ENCODE measurements at regions not wholly inside any gene's neighbourhood (a gene's known extent, or its start where the extent isn't known, plus 50 kb on each side); places are given as distances from the start of the nearest gene placed in this dataset.

GRCh38 chr2:204313256-204313655, 232.0 kb upstream of the PARD3B start:
- H3K27ac ChIP-seq (ENCODE audit: low read depth, low read length), result no peak overlapping the region
- H3K36me3 ChIP-seq (ENCODE audit: control insufficient read depth in 5 of 5, insufficient read depth in 5 of 5, low read length in 5 of 5), result no peaks in the 10 kb centered on the region
- H3K4me1 ChIP-seq (ENCODE audit: control insufficient read depth in 5 of 5, insufficient read depth in 5 of 5, low read length in 5 of 5), result peaks cover 0 to 8% (median 5%) of the 10 kb centered on the region in 5 donors
- no peak overlapping the region for H3K4me3 ChIP-seq (ENCODE audit: low read depth in 1 of 5, low read length in 5 of 5)
- H3K9me3 ChIP-seq (ENCODE audit: control insufficient read depth in 5 of 5, low read length in 5 of 5), result no peaks in the 10 kb centered on the region
- no peak overlapping the region for H3K9ac ChIP-seq (ENCODE audit: low read length in 5 of 5)
- H3K27me3 ChIP-seq (ENCODE audit: control insufficient read depth in 5 of 5, insufficient read depth in 4 of 5, low read length in 5 of 5), result no peaks in the 10 kb centered on the region

GRCh38 chr2:204315236-204315662, 230.0 kb upstream of the PARD3B start:
- no peak overlapping the region for H3K27ac ChIP-seq (ENCODE audit: low read depth, low read length)
- no peaks in the 10 kb centered on the region for H3K27me3 ChIP-seq (ENCODE audit: control insufficient read depth in 5 of 5, insufficient read depth in 4 of 5, low read length in 5 of 5)
- no peaks in the 10 kb centered on the region for H3K9me3 ChIP-seq (ENCODE audit: control insufficient read depth in 5 of 5, low read length in 5 of 5)
- H3K4me3 ChIP-seq (ENCODE audit: low read depth in 1 of 5, low read length in 5 of 5), result peak overlapping the region in 3 of 5 donors; percentile 1 to 14 (median 14)
- H3K4me1 ChIP-seq (ENCODE audit: control insufficient read depth in 5 of 5, insufficient read depth in 5 of 5, low read length in 5 of 5), result peaks cover 0 to 8% (median 5%) of the 10 kb centered on the region in 5 donors
- no peak overlapping the region for H3K9ac ChIP-seq (ENCODE audit: low read length in 5 of 5)
- no peaks in the 10 kb centered on the region for H3K36me3 ChIP-seq (ENCODE audit: control insufficient read depth in 5 of 5, insufficient read depth in 5 of 5, low read length in 5 of 5)

GRCh38 chr2:204317640-204318039, 227.6 kb upstream of the PARD3B start:
- Histone ChIP-seq H3K27ac (ENCODE audit: low read depth, low read length) (no peak overlapping the region), H3K36me3 (ENCODE audit: control insufficient read depth in 5 of 5, insufficient read depth in 5 of 5, low read length in 5 of 5) (no peaks in the 10 kb centered on the region), H3K9ac (ENCODE audit: low read length in 5 of 5) (no peak overlapping the region), H3K4me3 (ENCODE audit: low read depth in 1 of 5, low read length in 5 of 5) (no peak overlapping the region), H3K4me1 (ENCODE audit: control insufficient read depth in 5 of 5, insufficient read depth in 5 of 5, low read length in 5 of 5) (peaks cover 0 to 20% (median 15%) of the 10 kb centered on the region in 5 donors), H3K27me3 (ENCODE audit: control insufficient read depth in 5 of 5, insufficient read depth in 4 of 5, low read length in 5 of 5) (no peaks in the 10 kb centered on the region), H3K9me3 (ENCODE audit: control insufficient read depth in 5 of 5, low read length in 5 of 5) (no peaks in the 10 kb centered on the region)

DNA sequence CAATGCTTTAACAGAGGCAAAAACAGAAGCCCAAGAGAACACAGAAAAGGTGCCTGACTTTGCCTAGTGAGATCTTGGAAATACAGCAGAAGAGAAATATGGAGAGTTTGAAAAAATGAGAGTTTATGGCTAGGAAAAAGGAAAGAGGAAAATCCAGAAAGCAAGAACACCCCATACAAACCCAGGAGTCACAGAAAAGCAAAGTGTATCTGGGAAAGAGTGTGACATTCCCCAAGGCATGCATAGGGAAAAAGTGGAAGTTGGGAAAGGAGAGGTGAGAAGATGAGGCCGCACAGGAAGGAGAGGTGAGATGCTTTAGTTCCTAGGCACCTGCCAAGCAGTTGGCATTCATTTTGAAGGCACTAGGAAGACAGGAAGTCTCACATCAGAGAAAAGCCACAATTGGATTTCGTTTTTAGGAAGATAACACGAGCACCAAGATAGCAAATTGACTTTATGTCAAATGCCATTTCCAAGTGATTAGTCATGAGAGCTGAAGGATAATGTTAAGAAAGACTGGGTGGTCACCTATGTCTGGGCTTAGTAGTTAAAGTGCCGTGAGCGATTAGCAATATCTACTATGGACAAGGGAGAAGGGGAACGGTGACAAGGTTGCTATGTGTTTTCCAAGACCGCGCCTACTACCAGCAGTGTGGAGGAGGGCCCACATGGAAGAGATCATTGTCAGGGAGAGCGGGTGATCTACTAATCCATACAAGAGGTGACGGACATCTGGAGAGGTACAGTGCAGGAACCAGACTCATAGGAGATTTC, 224.1 kb upstream of the PARD3B start:
- H3K4me1 ChIP-seq (ENCODE audit: control insufficient read depth in 5 of 5, insufficient read depth in 5 of 5, low read length in 5 of 5), result peaks cover 0 to 25% (median 10%) of the 10 kb centered on the region in 5 donors
- no peaks in the 10 kb centered on the region for H3K9me3 ChIP-seq (ENCODE audit: control insufficient read depth in 5 of 5, low read length in 5 of 5)
- no peaks in the 10 kb centered on the region for H3K36me3 ChIP-seq (ENCODE audit: control insufficient read depth in 5 of 5, insufficient read depth in 5 of 5, low read length in 5 of 5)
- H3K9ac ChIP-seq (ENCODE audit: low read length in 5 of 5), result no peak overlapping the region
- no peak overlapping the region for H3K4me3 ChIP-seq (ENCODE audit: low read depth in 1 of 5, low read length in 5 of 5)
- H3K27ac ChIP-seq (ENCODE audit: low read depth, low read length), result peak overlapping the region; percentile 38
- peaks cover 0 to 3% (median 0%) of the 10 kb centered on the region in 5 donors for H3K27me3 ChIP-seq (ENCODE audit: control insufficient read depth in 5 of 5, insufficient read depth in 4 of 5, low read length in 5 of 5)

- peaks cover 0 to 25% (median 10%) of the 10 kb centered on the region in 5 donors for H3K4me1 ChIP-seq (ENCODE audit: control insufficient read depth in 5 of 5, insufficient read depth in 5 of 5, low read length in 5 of 5)
- H3K27ac ChIP-seq (ENCODE audit: low read depth, low read length), result peak overlapping the region; percentile 63
- H3K4me3 ChIP-seq (ENCODE audit: low read depth in 1 of 5, low read length in 5 of 5), result no peak overlapping the region
- no peak overlapping the region for H3K9ac ChIP-seq (ENCODE audit: low read length in 5 of 5)
- no peaks in the 10 kb centered on the region for H3K36me3 ChIP-seq (ENCODE audit: control insufficient read depth in 5 of 5, insufficient read depth in 5 of 5, low read length in 5 of 5)
- no peaks in the 10 kb centered on the region for H3K9me3 ChIP-seq (ENCODE audit: control insufficient read depth in 5 of 5, low read length in 5 of 5)
- peaks cover 0 to 3% (median 0%) of the 10 kb centered on the region in 5 donors for H3K27me3 ChIP-seq (ENCODE audit: control insufficient read depth in 5 of 5, insufficient read depth in 4 of 5, low read length in 5 of 5)
Measured at GRCh38 chr2:204321910-204322751, 223.1 kb upstream of the PARD3B start.

GRCh38 chr2:204325468-204325867, 219.8 kb upstream of the PARD3B start:
- Histone ChIP-seq H3K9me3 (ENCODE audit: control insufficient read depth in 5 of 5, low read length in 5 of 5) (no peaks in the 10 kb centered on the region), H3K9ac (ENCODE audit: low read length in 5 of 5) (no peak overlapping the region)

GRCh38 chr2:204328373-204328772, 216.9 kb upstream of the PARD3B start:
- Histone ChIP-seq H3K27ac (ENCODE audit: low read depth, low read length) (no peak overlapping the region), H3K36me3 (ENCODE audit: control insufficient read depth in 5 of 5, insufficient read depth in 5 of 5, low read length in 5 of 5) (no peaks in the 10 kb centered on the region), H3K9me3 (ENCODE audit: control insufficient read depth in 5 of 5, low read length in 5 of 5) (no peaks in the 10 kb centered on the region), H3K4me3 (ENCODE audit: low read depth in 1 of 5, low read length in 5 of 5) (no peak overlapping the region), H3K4me1 (ENCODE audit: control insufficient read depth in 5 of 5, insufficient read depth in 5 of 5, low read length in 5 of 5) (peaks cover 0 to 10% (median 2%) of the 10 kb centered on the region in 5 donors), H3K27me3 (ENCODE audit: control insufficient read depth in 5 of 5, insufficient read depth in 4 of 5, low read length in 5 of 5) (peaks cover 0 to 3% (median 0%) of the 10 kb centered on the region in 5 donors), H3K9ac (ENCODE audit: low read length in 5 of 5) (no peak overlapping the region)

More at GRCh38 chr2:204325468-204325867, 219.8 kb upstream of the PARD3B start:
- peaks cover 0 to 3% (median 0%) of the 10 kb centered on the region in 5 donors for H3K27me3 ChIP-seq (ENCODE audit: control insufficient read depth in 5 of 5, insufficient read depth in 4 of 5, low read length in 5 of 5)
- no peak overlapping the region for H3K4me3 ChIP-seq (ENCODE audit: low read depth in 1 of 5, low read length in 5 of 5)
- H3K27ac ChIP-seq (ENCODE audit: low read depth, low read length), result no peak overlapping the region
- peaks cover 0 to 25% (median 10%) of the 10 kb centered on the region in 5 donors for H3K4me1 ChIP-seq (ENCODE audit: control insufficient read depth in 5 of 5, insufficient read depth in 5 of 5, low read length in 5 of 5)
- no peaks in the 10 kb centered on the region for H3K36me3 ChIP-seq (ENCODE audit: control insufficient read depth in 5 of 5, insufficient read depth in 5 of 5, low read length in 5 of 5)

GRCh38 chr2:204329016-204329415, 216.3 kb upstream of the PARD3B start:
- Histone ChIP-seq H3K9me3 (ENCODE audit: control insufficient read depth in 5 of 5, low read length in 5 of 5) (no peaks in the 10 kb centered on the region), H3K36me3 (ENCODE audit: control insufficient read depth in 5 of 5, insufficient read depth in 5 of 5, low read length in 5 of 5) (no peaks in the 10 kb centered on the region), H3K4me1 (ENCODE audit: control insufficient read depth in 5 of 5, insufficient read depth in 5 of 5, low read length in 5 of 5) (peaks cover 0 to 8% (median 2%) of the 10 kb centered on the region in 5 donors), H3K9ac (ENCODE audit: low read length in 5 of 5) (no peak overlapping the region), H3K27me3 (ENCODE audit: control insufficient read depth in 5 of 5, insufficient read depth in 4 of 5, low read length in 5 of 5) (peaks cover 0 to under 1% (median 0%) of the 10 kb centered on the region in 5 donors), H3K4me3 (ENCODE audit: low read depth in 1 of 5, low read length in 5 of 5) (no peak overlapping the region), H3K27ac (ENCODE audit: low read depth, low read length) (no peak overlapping the region)

DNA sequence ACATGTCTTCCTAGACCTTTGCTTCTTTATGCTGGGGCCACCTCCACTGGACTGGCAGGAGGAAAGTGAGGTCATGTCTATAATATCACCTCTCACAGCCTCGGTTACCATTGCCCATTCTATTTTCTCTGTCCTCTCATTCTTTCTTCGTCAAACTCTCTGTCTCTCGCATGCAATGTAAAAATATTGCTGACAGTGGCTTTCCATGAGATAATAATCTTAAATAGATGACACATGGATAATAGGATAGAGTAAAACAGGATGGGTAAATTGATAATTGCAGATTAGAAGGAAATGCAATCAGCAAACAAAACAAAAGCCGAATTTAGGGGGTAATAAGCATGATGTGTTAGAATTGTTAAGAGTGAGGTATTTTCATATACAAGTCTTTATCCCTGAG, 215.7 kb upstream of the PARD3B start:
- Histone ChIP-seq H3K4me1 (ENCODE audit: control insufficient read depth in 5 of 5, insufficient read depth in 5 of 5, low read length in 5 of 5) (peaks cover 0 to 8% (median 2%) of the 10 kb centered on the region in 5 donors), H3K27me3 (ENCODE audit: control insufficient read depth in 5 of 5, insufficient read depth in 4 of 5, low read length in 5 of 5) (no peaks in the 10 kb centered on the region), H3K36me3 (ENCODE audit: control insufficient read depth in 5 of 5, insufficient read depth in 5 of 5, low read length in 5 of 5) (no peaks in the 10 kb centered on the region), H3K9me3 (ENCODE audit: control insufficient read depth in 5 of 5, low read length in 5 of 5) (no peaks in the 10 kb centered on the region), H3K27ac (ENCODE audit: low read depth, low read length) (no peak overlapping the region), H3K9ac (ENCODE audit: low read length in 5 of 5) (no peak overlapping the region), H3K4me3 (ENCODE audit: low read depth in 1 of 5, low read length in 5 of 5) (no peak overlapping the region)

DNA sequence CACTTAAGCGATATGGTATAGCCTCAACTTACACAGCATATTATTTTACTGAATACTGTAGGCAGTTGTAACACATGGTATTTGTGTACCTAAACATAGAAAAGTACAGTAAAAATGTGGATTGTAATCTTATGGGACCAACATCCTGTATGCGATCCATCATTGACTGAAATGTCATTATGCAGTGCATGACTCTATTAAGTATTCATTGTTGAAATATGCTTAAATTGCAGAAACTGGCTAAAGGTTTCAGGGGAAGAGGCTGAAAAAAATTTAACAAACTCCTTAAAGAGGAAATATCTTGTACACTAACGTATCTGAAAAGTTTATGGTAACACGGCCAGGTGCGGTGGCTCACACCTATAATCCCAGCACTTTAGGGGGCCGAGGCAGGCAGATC, 214.1 kb upstream of the PARD3B start:
- Histone ChIP-seq H3K9me3 (ENCODE audit: control insufficient read depth in 5 of 5, low read length in 5 of 5) (no peaks in the 10 kb centered on the region), H3K4me3 (ENCODE audit: low read depth in 1 of 5, low read length in 5 of 5) (no peak overlapping the region), H3K36me3 (ENCODE audit: control insufficient read depth in 5 of 5, insufficient read depth in 5 of 5, low read length in 5 of 5) (no peaks in the 10 kb centered on the region), H3K27me3 (ENCODE audit: control insufficient read depth in 5 of 5, insufficient read depth in 4 of 5, low read length in 5 of 5) (no peaks in the 10 kb centered on the region), H3K4me1 (ENCODE audit: control insufficient read depth in 5 of 5, insufficient read depth in 5 of 5, low read length in 5 of 5) (no peaks in the 10 kb centered on the region), H3K27ac (ENCODE audit: low read depth, low read length) (no peak overlapping the region), H3K9ac (ENCODE audit: low read length in 5 of 5) (no peak overlapping the region)
